ENCODE measurements at regions not wholly inside any gene's neighbourhood (a gene's known extent, or its start where the extent isn't known, plus 50 kb on each side); places are given as distances from the start of the nearest gene placed in this dataset.

DNA sequence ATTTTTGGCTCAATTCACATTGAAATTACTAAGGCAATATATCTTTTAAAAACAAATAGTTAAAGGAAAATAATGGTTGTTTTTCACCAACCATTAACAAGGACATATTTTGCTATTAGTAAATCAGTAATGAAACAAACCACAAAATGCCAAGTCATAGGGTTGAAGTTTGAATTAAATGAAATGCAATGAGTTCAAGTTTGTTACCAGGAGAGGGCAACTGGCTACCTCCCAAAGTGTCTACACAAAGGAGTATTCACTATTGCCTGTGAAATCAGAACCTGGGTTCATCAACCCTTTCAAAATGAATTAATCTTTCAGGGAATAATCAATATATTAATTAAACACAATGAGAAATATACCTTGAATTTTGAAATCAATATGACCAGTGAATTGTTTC lies 138.4 kb upstream of the DMRTA1 start:
- H3K27ac Mint-ChIP-seq, result no peak overlapping the region
- H3K4me1 ChIP-seq (ENCODE audit: insufficient read depth, low read length), result no peaks in the 10 kb centered on the region
- H2BK5ac ChIP-seq (ENCODE audit: insufficient read length, low read length), result no peak overlapping the region
- H4K8ac ChIP-seq (replicated peaks; ENCODE audit: insufficient read length, low read depth, low read length), result no peak overlapping the region
- H3K27ac ChIP-seq (ENCODE audit: insufficient read length, low read depth, low read length), result no peak overlapping the region
- no peak overlapping the region for H3T11ph ChIP-seq (ENCODE audit: low read length)
- H3K9me3 Mint-ChIP-seq, result peaks cover 0 to 7% of the 10 kb centered on the region in 2 experiments; a peak in 1 of 5 replicates
- H3K4me2 ChIP-seq (ENCODE audit: insufficient read depth, insufficient read length, low read length), result no peak overlapping the region
- H3K9me3 ChIP-seq (ENCODE audit: control insufficient read depth, low read depth, low read length), result no peaks in the 10 kb centered on the region
- H3K36me3 Mint-ChIP-seq (ENCODE audit: insufficient read depth in 1 of 3, low read depth in 3 of 3), result peaks cover 0 to 12% (median 0%) of the 10 kb centered on the region in 3 experiments; a peak in 4 of 7 replicates
- no peak overlapping the region for H3K4ac ChIP-seq (ENCODE audit: low read depth, low read length)
- H3K4me1 Mint-ChIP-seq, result peaks cover 0 to 2% of the 10 kb centered on the region in 2 experiments; a peak in 1 of 4 replicates
- no peak overlapping the region for H2AK5ac ChIP-seq (ENCODE audit: insufficient read length, low read length)
- no peak overlapping the region for H2BK120ac ChIP-seq (ENCODE audit: low read depth, low read length, poor library complexity, severe bottlenecking)
- no peak overlapping the region for H2BK20ac ChIP-seq (ENCODE audit: low read depth, low read length, poor library complexity, severe bottlenecking)
- TF ChIP-seq, protein P1, sequence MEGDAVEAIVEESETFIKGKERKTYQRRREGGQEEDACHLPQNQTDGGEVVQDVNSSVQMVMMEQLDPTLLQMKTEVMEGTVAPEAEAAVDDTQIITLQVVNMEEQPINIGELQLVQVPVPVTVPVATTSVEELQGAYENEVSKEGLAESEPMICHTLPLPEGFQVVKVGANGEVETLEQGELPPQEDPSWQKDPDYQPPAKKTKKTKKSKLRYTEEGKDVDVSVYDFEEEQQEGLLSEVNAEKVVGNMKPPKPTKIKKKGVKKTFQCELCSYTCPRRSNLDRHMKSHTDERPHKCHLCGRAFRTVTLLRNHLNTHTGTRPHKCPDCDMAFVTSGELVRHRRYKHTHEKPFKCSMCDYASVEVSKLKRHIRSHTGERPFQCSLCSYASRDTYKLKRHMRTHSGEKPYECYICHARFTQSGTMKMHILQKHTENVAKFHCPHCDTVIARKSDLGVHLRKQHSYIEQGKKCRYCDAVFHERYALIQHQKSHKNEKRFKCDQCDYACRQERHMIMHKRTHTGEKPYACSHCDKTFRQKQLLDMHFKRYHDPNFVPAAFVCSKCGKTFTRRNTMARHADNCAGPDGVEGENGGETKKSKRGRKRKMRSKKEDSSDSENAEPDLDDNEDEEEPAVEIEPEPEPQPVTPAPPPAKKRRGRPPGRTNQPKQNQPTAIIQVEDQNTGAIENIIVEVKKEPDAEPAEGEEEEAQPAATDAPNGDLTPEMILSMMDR (conservative IDR thresholded peaks at IDR 0.05), result peak; percentile 36; the same call in 2 of the 3 replicates
- no peak overlapping the region for H3K23ac ChIP-seq (ENCODE audit: insufficient read length, low read depth, low read length)
- no peaks in the 10 kb centered on the region for H3K79me2 ChIP-seq (ENCODE audit: insufficient read depth, low read length)
- H3K23me2 ChIP-seq (ENCODE audit: insufficient read length, low read depth, low read length, poor library complexity, severe bottlenecking), result no peaks in the 10 kb centered on the region
- H3K14ac ChIP-seq (ENCODE audit: insufficient read depth, low read length), result no peak overlapping the region
- H3K27me3 ChIP-seq (ENCODE audit: insufficient read depth, low read length), result no peaks in the 10 kb centered on the region
- no peak for DNase-seq
- H2BK12ac ChIP-seq (ENCODE audit: insufficient read length, low read depth, low read length), result no peak overlapping the region
- H3K9ac ChIP-seq (ENCODE audit: extremely low read depth, insufficient read length, low read length), result no peak overlapping the region
- no peak overlapping the region for H3K4me3 Mint-ChIP-seq
- H3K56ac ChIP-seq (ENCODE audit: insufficient read length, low read depth, low read length), result no peak overlapping the region
- H3K18ac ChIP-seq (ENCODE audit: insufficient read length, low read depth, low read length), result no peak overlapping the region
- H2AFZ ChIP-seq (ENCODE audit: low read length), result no peak overlapping the region
- no peak overlapping the region for H4K91ac ChIP-seq (ENCODE audit: insufficient read length, low read depth, low read length)
- no peaks in the 10 kb centered on the region for H3K27me3 Mint-ChIP-seq (ENCODE audit: low read depth)
- no peak overlapping the region for H2BK15ac ChIP-seq (ENCODE audit: low read depth, low read length)
- no peak overlapping the region for H4K5ac ChIP-seq (ENCODE audit: insufficient read length, low read depth, low read length)
- H4K20me1 ChIP-seq (ENCODE audit: control insufficient read depth, insufficient read depth, insufficient read length), result no peaks in the 10 kb centered on the region
- no peaks in the 10 kb centered on the region for H3K79me1 ChIP-seq (ENCODE audit: insufficient read depth, low read depth, low read length, poor library complexity, severe bottlenecking)

Measured in H9 (cell line).